Naive thymus-derived CD8-positive, alpha-beta T cell (primary cell): ENCODE measurements at regions not wholly inside any gene's neighbourhood (a gene's known extent, or its start where the extent isn't known, plus 50 kb on each side); places are given as distances from the start of the nearest gene placed in this dataset.
"Not testable (repeated sequence)": the region's sequence is repeated elsewhere in the genome, so short reads cannot be mapped to it uniquely, and the experiment has no call there.

Experiments
- ATAC-seq, 2 donors: fragments of 150-1000 bp; cut with Tn5 transposase in 1 of 2; sonication (Bioruptor Pico), chemical (Tn5 transposase) in 1 of 2; 1 replicate in 1 of 2; 2 replicates in 1 of 2; pipeline ENCODE4 v1.10.0; 2021; ENCODE audit warnings: mild to moderate bottlenecking in 2 of 2, moderate library complexity in 2 of 2
- POLR2A ChIA-PET: fragments of 350-600 bp; sonication (Branson Sonifier 250); formaldehyde crosslinking; loops from one replicate; lab custom pipeline; 2021; ENCODE audit warnings: antibody characterized with exemption; lab: Charles Lee
- DNase-seq, 10 donors: peaks; one replicate each; pipeline versions ENCODE4 v3.0.0 to v3.0.0-alpha.2; 2020 to 2022
- H3K27ac Mint-ChIP-seq, 10 donors: one replicate each; pipeline ENCODE4 v1.8.0; 2020 to 2022; ENCODE audit warnings: mild to moderate bottlenecking in 10 of 10, mixed read lengths in 10 of 10, moderate library complexity in 4 of 10, inconsistent platforms in 1 of 10
- H3K27me3 Mint-ChIP-seq, 5 donors: one replicate each; pipeline ENCODE4 v1.8.0; 2021 to 2022; ENCODE audit warnings: mixed read lengths in 5 of 5
- H3K36me3 Mint-ChIP-seq, 3 donors: one replicate each; pipeline ENCODE4 v1.8.0; 2020 to 2022; ENCODE audit warnings: mixed read lengths in 3 of 3, mild to moderate bottlenecking in 2 of 3, inconsistent platforms in 1 of 3
- H3K4me1 Mint-ChIP-seq, 4 donors: one replicate each; pipeline ENCODE4 v1.8.0; 2021 to 2022; ENCODE audit warnings: mixed read lengths in 4 of 4
- H3K4me3 Mint-ChIP-seq, 10 donors: one replicate each; pipeline ENCODE4 v1.8.0; 2020 to 2022; ENCODE audit warnings: mild to moderate bottlenecking in 10 of 10, mixed read lengths in 10 of 10, moderate library complexity in 6 of 10, inconsistent platforms in 1 of 10
- H3K9me3 Mint-ChIP-seq, 9 donors: one replicate each; pipeline ENCODE4 v1.8.0; 2020 to 2022; ENCODE audit warnings: mixed read lengths in 9 of 9, mild to moderate bottlenecking in 3 of 9, inconsistent platforms in 1 of 9, moderate library complexity in 1 of 9

GRCh38 chr6:21918666-21919065 lies 325.1 kb downstream of the SOX4 start:
- H3K4me3 Mint-ChIP-seq = no peak overlapping the region
- H3K27me3 Mint-ChIP-seq = peaks cover 0 to 4% (median 0%) of the 10 kb centered on the region in 5 donors
- no peaks in the 10 kb centered on the region for H3K36me3 Mint-ChIP-seq
- no peaks in the 10 kb centered on the region for H3K9me3 Mint-ChIP-seq
- DNase-seq (no peak), ATAC-seq (no peak)
- H3K4me1 Mint-ChIP-seq = peaks cover 7 to 18% (median 12%) of the 10 kb centered on the region in 4 donors
- H3K27ac Mint-ChIP-seq = no peak overlapping the region
- POLR2A ChIA-PET = no interaction called here

- peaks cover 0 to 3% (median 0%) of the 10 kb centered on the region in 9 donors for H3K9me3 Mint-ChIP-seq
- ATAC-seq (no peak), DNase-seq (no peak)
- H3K4me3 Mint-ChIP-seq = no peak overlapping the region
- peaks cover 0 to 4% (median 0%) of the 10 kb centered on the region in 5 donors for H3K27me3 Mint-ChIP-seq
- POLR2A ChIA-PET = no interaction called here
- no peak overlapping the region for H3K27ac Mint-ChIP-seq
- H3K36me3 Mint-ChIP-seq = no peaks in the 10 kb centered on the region
- peaks cover under 1 to 9% (median 3%) of the 10 kb centered on the region in 4 donors for H3K4me1 Mint-ChIP-seq
These were observed 328.5 kb downstream of the SOX4 start for GRCh38 chr6:21922086-21922485.

- peaks cover 0 to 3% (median 0%) of the 10 kb centered on the region in 9 donors for H3K9me3 Mint-ChIP-seq
- H3K4me3 Mint-ChIP-seq = no peak overlapping the region
- peaks cover 0 to 1% (median 0%) of the 10 kb centered on the region in 5 donors for H3K27me3 Mint-ChIP-seq
- no peak for DNase-seq
- POLR2A ChIA-PET = no interaction called here
- ATAC-seq = no peak
- H3K27ac Mint-ChIP-seq = no peak overlapping the region
- H3K36me3 Mint-ChIP-seq = no peaks in the 10 kb centered on the region
- H3K4me1 Mint-ChIP-seq = peaks cover 4 to 14% (median 9%) of the 10 kb centered on the region in 4 donors
These were observed 330.5 kb downstream of the SOX4 start for GRCh38 chr6:21924002-21924401.

GRCh38 chr6:21928827-21929226 lies 335.3 kb downstream of the SOX4 start:
- Mint-ChIP-seq H3K27me3 (no peaks in the 10 kb centered on the region), H3K4me1 (peaks cover 4 to 14% (median 9%) of the 10 kb centered on the region in 4 donors), H3K9me3 (peaks cover 0 to 21% (median 8%) of the 10 kb centered on the region in 9 donors), H3K4me3 (no peak overlapping the region), H3K27ac (no peak overlapping the region), H3K36me3 (no peaks in the 10 kb centered on the region)
- no peak for DNase-seq
- no peak for ATAC-seq
- POLR2A ChIA-PET = no interaction called here

- no peak for DNase-seq
- Mint-ChIP-seq H3K36me3 (peaks cover 0 to 7% (median 5%) of the 10 kb centered on the region in 3 donors), H3K4me1 (peaks cover 2 to 9% (median 6%) of the 10 kb centered on the region in 4 donors), H3K4me3 (no peak overlapping the region), H3K9me3 (peaks cover 0 to 38% (median 15%) of the 10 kb centered on the region in 9 donors), H3K27ac (no peak overlapping the region), H3K27me3 (peaks cover 0 to 4% (median 0%) of the 10 kb centered on the region in 5 donors)
- POLR2A ChIA-PET = no interaction called here
- no peak for ATAC-seq
These were observed 338.2 kb downstream of the SOX4 start for GRCh38 chr6:21931641-21932335.

GRCh38 chr6:21933351-21933750 lies 339.8 kb downstream of the SOX4 start:
- Mint-ChIP-seq H3K9me3 (peaks cover 0 to 38% (median 15%) of the 10 kb centered on the region in 9 donors), H3K4me3 (no peak overlapping the region), H3K4me1 (no peaks in the 10 kb centered on the region), H3K36me3 (peaks cover 0 to 7% (median 5%) of the 10 kb centered on the region in 3 donors), H3K27ac (no peak overlapping the region), H3K27me3 (peaks cover 0 to 4% (median 0%) of the 10 kb centered on the region in 5 donors)
- ATAC-seq = no peak
- POLR2A ChIA-PET = no interaction called here
- DNase-seq = no peak

GRCh38 chr6:21935142-21935541 lies 341.6 kb downstream of the SOX4 start:
- DNase-seq (no peak), ATAC-seq (no peak)
- H3K27ac Mint-ChIP-seq = no peak overlapping the region
- POLR2A ChIA-PET = interaction anchor here (0.5 kb wide), 1 partner anchor 198 kb away, joined by 3 read pairs; no protein-coding TSS in a partner anchor
- H3K9me3 Mint-ChIP-seq = peaks cover 0 to 38% (median 12%) of the 10 kb centered on the region in 9 donors
- no peak overlapping the region for H3K4me3 Mint-ChIP-seq
- H3K36me3 Mint-ChIP-seq = peaks cover 0 to 7% (median 5%) of the 10 kb centered on the region in 3 donors
- no peaks in the 10 kb centered on the region for H3K4me1 Mint-ChIP-seq
- H3K27me3 Mint-ChIP-seq = peaks cover 0 to 4% (median 0%) of the 10 kb centered on the region in 5 donors

GRCh38 chr6:21935561-21936028 lies 342.0 kb downstream of the SOX4 start:
- Mint-ChIP-seq H3K27ac (no peak overlapping the region), H3K36me3 (peaks cover 0 to 7% (median 5%) of the 10 kb centered on the region in 3 donors), H3K4me1 (no peaks in the 10 kb centered on the region), H3K4me3 (no peak overlapping the region), H3K9me3 (peaks cover 0 to 36% (median 12%) of the 10 kb centered on the region in 9 donors), H3K27me3 (peaks cover 0 to 4% (median 0%) of the 10 kb centered on the region in 5 donors)
- ATAC-seq (no peak), DNase-seq (no peak)
- POLR2A ChIA-PET = interaction anchor here (0.5 kb wide), 1 partner anchor 199 kb away, joined by 3 read pairs; no protein-coding TSS in a partner anchor

GRCh38 chr6:21937466-21937865 lies 343.9 kb downstream of the SOX4 start:
- Mint-ChIP-seq H3K27ac (no peak overlapping the region), H3K36me3 (peaks cover 0 to 7% (median 5%) of the 10 kb centered on the region in 3 donors), H3K9me3 (peaks cover 0 to 25% (median 10%) of the 10 kb centered on the region in 9 donors), H3K27me3 (peaks cover 0 to 4% (median 0%) of the 10 kb centered on the region in 5 donors), H3K4me1 (no peaks in the 10 kb centered on the region), H3K4me3 (no peak overlapping the region)
- no peak for ATAC-seq
- POLR2A ChIA-PET = no interaction called here
- no peak for DNase-seq

GRCh38 chr6:21939066-21939465 lies 345.5 kb downstream of the SOX4 start:
- POLR2A ChIA-PET, DNase-seq, ATAC-seq, H3K4me3 Mint-ChIP-seq, H3K27me3 Mint-ChIP-seq, H3K36me3 Mint-ChIP-seq, H3K27ac Mint-ChIP-seq, H3K4me1 Mint-ChIP-seq: not testable (repeated sequence)
- peaks cover 0 to 16% (median 7%) of the 10 kb centered on the region in 9 donors for H3K9me3 Mint-ChIP-seq

- ATAC-seq = no peak
- Mint-ChIP-seq H3K4me3 (no peak overlapping the region), H3K9me3 (no peaks in the 10 kb centered on the region), H3K36me3 (no peaks in the 10 kb centered on the region), H3K4me1 (peaks cover 0 to 1% (median 0%) of the 10 kb centered on the region in 4 donors), H3K27ac (no peak overlapping the region), H3K27me3 (no peaks in the 10 kb centered on the region)
- POLR2A ChIA-PET = no interaction called here
- no peak for DNase-seq
These were observed 348.4 kb downstream of the SOX4 start for GRCh38 chr6:21941926-21942325.

GRCh38 chr6:21942897-21943296 lies 349.3 kb downstream of the SOX4 start:
- Mint-ChIP-seq H3K36me3 (no peaks in the 10 kb centered on the region), H3K27me3 (no peaks in the 10 kb centered on the region), H3K4me3 (no peak overlapping the region), H3K27ac (no peak overlapping the region), H3K9me3 (no peaks in the 10 kb centered on the region), H3K4me1 (peaks cover 0 to 1% (median under 1%) of the 10 kb centered on the region in 4 donors)
- no peak for DNase-seq
- no peak for ATAC-seq
- POLR2A ChIA-PET = no interaction called here

GRCh38 chr6:21946298-21946783 lies 350.5 kb downstream of the PRL start:
- H3K36me3 Mint-ChIP-seq = no peaks in the 10 kb centered on the region
- no peak for ATAC-seq
- H3K27me3 Mint-ChIP-seq = peaks cover 0 to 1% (median 0%) of the 10 kb centered on the region in 5 donors
- peaks cover 3 to 8% (median 4%) of the 10 kb centered on the region in 4 donors for H3K4me1 Mint-ChIP-seq
- POLR2A ChIA-PET = no interaction called here
- H3K4me3 Mint-ChIP-seq = no peak overlapping the region
- H3K27ac Mint-ChIP-seq = no peak overlapping the region
- DNase-seq = no peak
- H3K9me3 Mint-ChIP-seq = no peaks in the 10 kb centered on the region
